NCI-H1092 (cell line): ENCODE measurements at regions not wholly inside any gene's neighbourhood (a gene's known extent, or its start where the extent isn't known, plus 50 kb on each side); places are given as distances from the start of the nearest gene placed in this dataset.
A peak's percentile ranks its signal among the peaks of the same experiment; 100 is the strongest.
"Not testable (repeated sequence)": the region's sequence is repeated elsewhere in the genome, so short reads cannot be mapped to it uniquely, and the experiment has no call there.

Experiments
- DNase-seq: peaks from one replicate; lab custom pipeline; 2025; lab: John Stamatoyannopoulos, UW

- no peak for DNase-seq
Observed at GRCh38 chr15:92822216-92823144, 77.6 kb upstream of the CHD2 start.

GRCh38 chr15:92825985-92826384 is 74.1 kb upstream of the CHD2 start:
- DNase-seq = no peak

- DNase-seq = not testable (repeated sequence)
Observed at GRCh38 chr15:92827991-92828390, 72.1 kb upstream of the CHD2 start.

DNA sequence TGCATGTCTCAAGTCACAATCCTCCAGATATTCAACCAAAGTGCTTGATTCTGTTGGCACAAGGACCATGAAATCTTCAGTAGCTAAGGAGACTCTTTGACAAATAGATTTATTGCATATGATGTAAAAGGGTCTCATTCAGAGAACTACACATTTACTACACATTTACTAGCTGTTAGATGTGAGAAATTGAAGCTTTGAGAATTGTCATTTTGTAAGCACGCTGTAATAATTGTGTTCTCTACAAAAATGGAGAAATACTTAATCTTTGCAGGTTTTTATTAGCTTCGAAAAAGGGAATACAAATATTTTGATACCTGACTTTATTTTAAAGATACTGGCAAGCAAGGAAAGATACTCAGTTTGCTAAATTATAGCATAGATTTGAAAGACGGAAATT is 70.2 kb upstream of the CHD2 start:
- DNase-seq = no peak

GRCh38 chr15:92831336-92831654 is 68.8 kb upstream of the CHD2 start:
- no peak for DNase-seq

DNA sequence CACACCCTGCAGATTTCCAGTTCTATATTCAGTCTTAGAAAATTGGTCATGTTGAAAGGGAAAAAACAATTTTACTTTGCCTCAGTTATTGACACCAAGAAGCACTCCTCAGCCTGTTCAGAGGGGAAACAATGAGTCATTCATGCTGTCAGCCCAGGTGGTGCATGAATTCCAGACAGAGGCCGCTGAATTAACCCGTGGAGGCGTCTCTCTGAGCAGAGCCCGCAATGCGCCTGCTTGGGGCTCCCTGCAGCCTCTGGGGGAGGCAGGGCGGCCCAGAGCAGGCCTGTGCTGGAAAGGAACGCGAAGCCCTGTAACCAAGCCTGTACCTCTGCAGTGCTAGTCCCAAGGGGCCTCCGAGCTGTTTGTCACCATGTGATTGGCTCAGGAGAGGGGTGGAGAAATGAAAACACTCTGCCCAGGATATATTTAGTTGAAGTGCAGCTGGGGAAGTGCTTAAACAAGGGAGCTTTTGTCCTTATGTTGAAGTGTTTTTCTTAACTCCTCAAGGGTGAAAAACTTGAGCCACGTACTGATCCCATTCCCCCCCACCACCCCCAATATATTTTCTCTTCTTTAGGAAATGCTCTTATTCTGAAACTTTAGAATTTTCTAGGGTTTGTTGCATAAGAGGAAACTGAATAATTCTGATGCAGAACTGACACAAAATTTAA is 68.3 kb upstream of the CHD2 start:
- peak; percentile 92 for DNase-seq

DNA sequence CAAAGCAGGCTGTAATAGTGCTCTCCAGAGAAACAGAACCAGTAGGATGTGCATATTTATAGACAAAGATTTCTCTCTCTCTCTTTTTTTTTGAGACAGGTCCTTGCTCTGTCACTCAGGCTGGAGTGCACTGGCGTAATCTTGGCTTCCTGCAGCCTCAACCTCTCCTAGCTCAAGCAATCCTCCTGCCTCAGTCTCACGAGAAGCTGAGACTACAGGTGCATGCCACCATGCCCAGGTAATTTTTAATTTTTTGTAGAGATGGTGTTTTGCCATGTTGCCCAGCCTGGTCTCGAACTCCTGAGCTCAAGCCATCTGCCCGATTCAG is 67.1 kb upstream of the CHD2 start:
- no peak for DNase-seq

DNA sequence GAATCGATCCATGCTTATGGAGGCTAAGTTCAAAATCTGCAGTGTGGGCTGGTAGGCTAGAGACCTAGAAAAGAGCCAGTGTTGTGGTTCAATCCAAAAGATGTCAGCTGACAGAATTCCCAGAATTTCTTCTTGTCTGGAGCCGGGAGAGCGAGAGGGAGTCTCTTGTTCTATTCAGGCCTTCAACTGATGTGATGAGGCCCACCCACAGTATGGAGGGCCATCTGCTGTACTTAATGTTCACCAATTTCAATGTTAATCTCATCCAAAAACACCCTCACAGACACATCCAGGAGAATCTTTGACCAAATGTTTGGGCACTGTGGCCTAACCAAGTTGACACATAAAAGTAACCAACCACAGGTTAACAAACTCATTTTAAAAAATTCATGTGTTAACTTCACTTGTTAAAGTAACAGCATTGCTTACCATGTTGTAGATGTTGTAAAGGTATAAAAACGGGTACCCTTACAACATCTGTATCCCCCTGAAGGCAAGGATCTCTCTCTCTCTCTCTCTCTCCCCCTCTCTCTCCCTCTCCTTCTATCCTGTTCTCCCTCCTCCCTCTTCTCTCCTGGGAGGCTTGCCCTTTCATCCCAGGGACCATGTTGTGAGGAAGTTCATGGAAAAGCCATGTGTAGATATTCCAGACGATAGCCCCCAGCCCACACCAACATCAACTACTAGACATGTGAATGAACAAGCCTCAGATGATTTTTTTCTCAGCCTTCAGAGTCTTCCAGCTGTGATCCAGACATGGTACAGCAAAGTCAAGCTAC is 66.4 kb upstream of the CHD2 start:
- no peak for DNase-seq

GRCh38 chr15:92839696-92840095 is 60.4 kb upstream of the CHD2 start:
- DNase-seq = peak; percentile 52

DNA sequence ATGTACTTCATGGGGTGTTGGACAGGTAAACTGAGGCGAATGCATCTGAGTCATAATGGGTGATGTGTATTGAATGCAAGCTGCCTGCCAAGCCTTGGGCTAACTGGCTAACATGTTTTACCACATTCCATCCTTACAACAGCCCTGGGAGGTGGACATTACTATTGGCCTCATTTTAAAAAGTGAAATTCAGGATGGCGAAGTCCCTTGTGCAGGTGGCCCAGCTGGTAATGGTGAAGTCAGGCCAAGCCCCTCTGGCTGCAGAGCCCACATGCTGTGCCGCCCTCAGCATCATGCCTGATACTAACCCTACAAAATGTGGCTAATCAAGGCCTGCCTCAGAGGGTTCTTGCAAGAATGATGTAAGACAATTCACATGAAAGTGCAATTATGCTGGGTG is 60.0 kb upstream of the CHD2 start:
- DNase-seq = no peak

- no peak for DNase-seq
Observed at GRCh38 chr15:92843326-92843725, 56.8 kb upstream of the CHD2 start.

- DNase-seq = no peak
Observed at GRCh38 chr15:92843814-92844213, 56.3 kb upstream of the CHD2 start.

GRCh38 chr15:92845126-92845508 is 55.0 kb upstream of the CHD2 start:
- DNase-seq = no peak

DNA sequence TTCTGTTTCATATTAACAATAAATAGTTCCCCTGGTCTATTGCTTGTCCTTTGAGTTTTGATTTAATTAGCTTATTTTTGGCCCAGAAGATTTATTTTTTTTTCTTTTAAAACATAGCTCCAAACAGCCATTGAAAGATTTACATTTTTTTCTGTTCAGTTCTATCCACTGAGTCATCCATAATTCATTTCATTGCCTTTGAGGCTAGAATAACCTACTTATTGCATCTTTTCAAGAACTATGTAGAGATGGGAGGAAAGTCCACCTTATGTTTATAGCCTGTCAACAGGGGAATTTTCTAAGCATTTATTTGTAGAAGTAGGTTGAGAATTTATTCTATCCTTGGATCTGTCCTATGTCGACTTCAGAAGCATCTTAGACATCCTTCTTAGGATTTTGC is 53.4 kb upstream of the CHD2 start:
- DNase-seq = no peak

GRCh38 chr15:92847841-92848240 is 52.3 kb upstream of the CHD2 start:
- no peak for DNase-seq

DNA sequence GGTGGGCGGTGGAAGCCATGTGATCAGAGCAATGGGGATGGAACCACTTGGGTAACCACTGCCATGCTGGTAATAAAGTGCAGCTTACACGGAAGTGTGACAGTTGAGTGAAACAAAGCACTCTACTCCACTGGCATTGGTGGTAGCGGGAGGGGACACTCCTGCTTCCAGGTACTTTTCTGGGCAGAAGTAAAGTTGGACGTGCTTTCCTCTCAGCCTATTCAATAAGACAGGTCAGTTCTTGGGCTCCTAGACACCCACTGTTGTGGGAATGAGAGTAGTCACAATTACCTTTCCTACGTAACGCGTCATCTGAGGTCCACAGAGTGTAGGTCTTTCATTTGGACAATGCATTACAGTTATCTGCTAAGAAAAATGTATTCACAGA is 51.7 kb upstream of the CHD2 start:
- DNase-seq = no peak

DNA sequence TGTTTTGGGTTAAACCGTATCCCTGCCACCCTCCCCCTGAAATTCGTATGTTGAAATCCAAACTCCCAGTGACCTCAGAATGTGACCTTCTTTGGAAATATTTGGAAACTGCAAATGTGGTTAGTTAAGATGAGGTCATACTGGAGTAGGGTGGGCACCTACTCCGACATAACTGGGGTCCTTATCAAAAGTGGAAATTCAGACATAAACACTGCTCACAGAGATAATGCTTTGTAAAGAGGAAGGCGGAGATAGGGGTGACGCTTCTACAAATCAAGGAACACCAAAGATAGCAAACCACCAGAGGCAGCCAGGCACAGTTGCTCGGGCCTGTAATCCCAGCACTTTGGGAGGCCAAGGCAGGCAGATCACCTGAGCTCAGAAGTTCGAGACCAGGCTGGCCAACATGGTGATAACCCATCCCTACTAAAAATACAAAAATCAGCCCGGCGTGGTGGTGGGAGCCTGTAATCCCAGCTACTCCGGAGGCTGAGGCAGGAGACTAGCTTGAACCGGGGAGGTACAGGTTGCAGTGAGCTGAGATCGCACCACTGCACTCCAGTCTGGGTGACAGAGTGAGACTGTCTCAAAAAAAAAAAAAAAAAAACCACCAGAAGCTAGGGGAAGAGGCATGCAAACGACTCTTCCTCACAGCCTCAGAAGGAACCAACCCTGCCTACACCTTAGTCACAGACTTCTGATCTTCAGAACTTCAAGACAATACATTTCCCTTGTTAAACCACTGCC is 51.1 kb upstream of the CHD2 start:
- no peak for DNase-seq

GRCh38 chr15:92850218-92850617 is 49.9 kb upstream of the CHD2 start:
- not testable (repeated sequence) for DNase-seq
